Stomach (tissue), 4 donors: ENCODE measurements at regions not wholly inside any gene's neighbourhood (a gene's known extent, or its start where the extent isn't known, plus 50 kb on each side); places are given as distances from the start of the nearest gene placed in this dataset.

Experiments used
- CTCF ChIP-seq, 7 experiments: fragments of 450-650 bp in 4 of 7; fragments of 200-600 bp in 3 of 7; sonication (generic) in 3 of 7; IDR thresholded peaks; one replicate each; pipeline ENCODE4 v1.5.1; 2016 to 2019; ENCODE audit warnings: antibody characterized with exemption in 7 of 7, control low read depth in 2 of 7, mild to moderate bottlenecking in 1 of 7
- EP300 ChIP-seq: sonication (generic); formaldehyde crosslinking; IDR thresholded peaks from one replicate; pipeline ENCODE4 v1.6.1; 2017; ENCODE audit warnings: antibody characterized with exemption
- POLR2A ChIP-seq, 4 donors: fragments of 450-650 bp; IDR thresholded peaks; one replicate each; pipeline ENCODE4 v1.6.1; 2016; ENCODE audit warnings: antibody characterized with exemption in 4 of 4, control low read depth in 2 of 4, mild to moderate bottlenecking in 1 of 4, moderate library complexity in 1 of 4
- POLR2AphosphoS5 ChIP-seq, 3 donors: sonication (generic); formaldehyde crosslinking; IDR thresholded peaks; one replicate each; pipeline ENCODE4 v1.6.1; 2016; ENCODE audit warnings: antibody characterized with exemption in 3 of 3

- no peak for TF ChIP-seq POLR2AphosphoS5 (IDR thresholded peaks at IDR 0.05)
- no peak for TF ChIP-seq CTCF (IDR thresholded peaks at IDR 0.05)
- TF ChIP-seq POLR2A (IDR thresholded peaks at IDR 0.05), result no peak
- TF ChIP-seq EP300, result no peak
These were observed 1258.4 kb downstream of the FAM133A start for GRCh38 chrX:94932278-94932965.
